Inflammatory macrophage treated with lipopolysaccharide for 1 hour (primary cell): ENCODE measurements at regions not wholly inside any gene's neighbourhood (a gene's known extent, or its start where the extent isn't known, plus 50 kb on each side); places are given as distances from the start of the nearest gene placed in this dataset.

Experiments used
- DNase-seq, 2 donors: peaks; one replicate each; pipeline ENCODE4 v3.0.0-alpha.2; 2020 to 2022

DNA sequence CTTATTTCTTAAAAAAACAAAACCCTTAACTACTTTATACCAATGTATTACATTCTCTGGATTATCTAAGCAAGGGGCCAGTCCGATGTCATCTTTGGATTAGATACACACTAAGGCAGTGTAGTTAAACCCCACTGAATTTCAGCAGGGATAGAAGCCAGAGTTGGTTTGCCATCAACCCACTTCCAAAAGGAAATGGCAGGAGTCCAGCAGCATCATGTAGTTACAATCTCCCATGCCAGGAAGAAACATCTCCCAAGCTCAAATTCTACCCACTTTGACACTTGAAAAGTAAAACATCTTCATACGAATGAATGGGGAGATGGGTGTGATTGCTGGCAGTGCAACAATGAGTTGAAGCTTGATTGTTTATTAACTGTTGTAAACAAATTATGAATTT is 203.5 kb upstream of the PLXNC1 start:
- DNase-seq: no peak

DNA sequence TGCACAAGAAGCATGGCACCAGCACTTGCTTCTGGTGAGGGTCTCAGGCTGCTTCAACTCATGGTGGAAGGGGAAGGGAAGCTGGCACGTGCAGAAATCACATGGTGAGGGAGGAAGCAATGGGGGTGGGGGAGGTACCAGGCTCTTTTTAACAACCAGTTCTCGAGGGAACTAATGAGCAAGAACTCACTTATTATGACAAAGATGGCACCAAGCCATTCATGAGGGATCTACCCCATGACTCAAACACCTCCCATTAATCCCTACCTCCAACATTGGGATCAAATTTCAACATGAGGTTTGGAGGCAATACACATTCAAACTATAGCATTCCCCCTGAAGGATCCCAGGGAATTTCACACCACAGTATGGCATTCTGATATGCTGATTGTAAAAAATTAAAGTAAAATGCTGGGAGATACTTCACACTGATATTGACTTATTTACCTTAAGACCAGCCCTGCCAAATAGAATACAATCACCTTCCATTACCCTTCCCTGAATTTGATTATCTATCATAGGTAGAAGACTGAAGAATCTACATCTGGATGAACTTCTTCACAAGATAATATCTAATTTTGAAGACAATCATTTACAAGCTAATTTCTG is 201.7 kb upstream of the PLXNC1 start:
- no peak for DNase-seq

DNA sequence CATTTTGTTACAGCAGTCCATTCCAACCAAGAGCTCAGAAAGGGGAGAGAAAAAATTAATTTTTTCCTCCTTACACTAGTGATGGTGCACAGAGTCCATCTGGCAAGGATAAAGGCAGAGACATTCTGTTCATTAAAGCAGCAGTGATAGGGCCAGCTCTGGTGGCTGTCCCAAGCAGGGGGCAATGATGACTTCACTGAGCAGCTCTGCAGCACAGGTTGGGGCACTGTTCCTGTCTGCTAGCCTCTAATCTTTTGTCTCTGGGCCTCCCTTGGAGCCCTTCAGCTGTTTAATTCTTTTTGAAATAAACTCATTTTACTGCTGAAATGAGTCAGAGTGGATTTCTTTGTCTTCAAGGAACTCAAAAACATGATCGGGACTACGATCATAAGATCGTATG is 200.9 kb upstream of the PLXNC1 start:
- no peak for DNase-seq

DNA sequence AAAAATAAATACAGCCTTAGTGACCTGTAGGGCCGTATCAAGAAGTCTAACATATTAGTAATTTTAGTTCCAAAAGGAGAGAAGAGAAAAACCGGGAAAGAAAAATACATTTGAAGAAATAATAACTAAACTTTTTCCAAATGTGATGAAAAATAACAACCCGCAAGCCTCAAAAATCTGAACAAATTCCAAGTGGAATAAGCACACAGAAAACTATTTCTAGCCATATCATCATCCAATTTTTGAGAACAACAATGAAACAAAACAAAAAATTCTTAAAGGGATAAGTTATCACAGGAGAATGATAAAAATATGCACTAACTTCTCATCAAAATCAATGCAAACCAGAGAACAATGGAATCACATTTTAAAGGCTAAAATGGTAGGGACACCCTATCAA is 198.1 kb upstream of the PLXNC1 start:
- no peak for DNase-seq

DNA sequence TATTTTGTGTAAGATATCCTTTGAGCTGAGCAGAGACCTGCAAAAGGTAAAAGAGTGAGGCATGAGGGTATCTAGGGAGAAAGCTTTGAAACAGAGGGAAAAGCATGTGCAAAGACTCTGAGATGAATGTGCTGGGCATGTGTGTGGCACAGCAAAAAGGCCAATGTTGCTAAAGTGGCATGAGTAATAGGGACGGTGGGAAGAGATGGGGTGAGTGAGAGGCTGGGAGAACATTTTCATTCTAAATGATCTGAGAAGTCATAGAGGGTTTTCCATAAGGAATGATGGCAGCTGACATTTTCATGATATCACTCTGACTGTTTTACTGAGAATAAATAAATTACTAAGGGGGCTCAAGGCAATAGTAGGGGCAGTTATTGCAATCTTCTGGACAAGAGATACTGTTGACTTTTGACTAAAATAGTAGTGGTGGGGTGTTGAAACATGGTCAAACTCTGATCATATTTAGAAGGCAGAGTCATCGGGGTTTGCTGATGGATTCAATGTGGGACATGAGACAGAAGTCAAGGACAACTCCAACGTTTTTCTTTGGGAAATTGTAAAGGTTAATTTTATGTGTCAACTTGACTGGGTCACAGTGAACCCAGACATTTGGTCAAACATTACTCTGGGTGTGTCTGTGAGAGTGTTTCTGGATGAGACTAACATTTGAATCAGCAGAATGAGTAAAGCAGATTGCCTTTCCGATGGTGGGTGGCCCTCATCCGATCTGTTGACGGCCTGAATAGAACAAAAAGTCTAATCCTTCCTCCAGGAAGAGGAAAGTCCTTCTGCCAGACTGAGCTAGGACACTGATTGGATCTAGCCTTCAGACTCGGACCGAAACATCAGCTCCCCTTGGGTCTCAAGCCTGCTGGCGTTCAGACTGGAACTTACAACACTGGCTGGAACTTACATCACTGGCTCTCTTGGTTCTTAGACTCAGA is 193.9 kb upstream of the PLXNC1 start:
- peak in 1 of 2 donors; percentile 4 for DNase-seq

DNA sequence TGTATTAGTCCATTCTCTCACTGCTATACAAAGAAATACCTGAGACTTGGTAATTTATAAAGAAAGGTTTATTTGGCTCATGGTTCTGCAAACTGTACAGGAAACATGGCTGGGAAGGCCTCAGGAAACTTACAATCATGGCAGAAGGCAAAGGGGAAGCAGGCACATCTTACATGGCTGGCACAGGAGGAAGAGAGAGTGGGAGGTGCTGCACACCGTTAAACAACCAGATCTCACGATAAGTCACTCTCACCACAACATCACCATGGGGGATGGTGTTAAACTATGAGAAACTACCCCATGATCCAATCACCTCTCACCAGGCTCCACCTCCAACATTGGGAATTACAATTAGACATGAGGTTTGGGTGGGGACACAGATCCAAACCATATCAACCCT is 191.8 kb upstream of the PLXNC1 start:
- DNase-seq: no peak

DNA sequence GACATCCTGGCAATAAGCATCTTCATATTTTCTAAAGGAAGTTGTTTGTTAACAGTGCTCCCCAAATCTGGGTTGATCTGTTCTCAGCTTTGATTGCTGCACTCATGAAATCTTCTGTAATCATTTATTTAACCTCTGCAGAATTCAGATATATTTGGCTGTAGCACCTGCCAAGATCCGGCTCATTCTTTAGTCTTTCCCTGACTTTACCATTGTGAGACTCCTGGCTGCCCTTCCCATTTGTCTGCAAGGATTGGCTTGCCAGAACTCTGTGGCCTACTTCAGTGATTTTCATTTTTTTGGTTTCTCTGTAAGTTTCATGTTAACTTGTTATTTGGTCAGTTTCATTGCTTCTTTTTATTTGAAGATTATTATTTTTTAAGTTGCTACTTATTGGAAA is 191.2 kb upstream of the PLXNC1 start:
- no peak for DNase-seq

DNA sequence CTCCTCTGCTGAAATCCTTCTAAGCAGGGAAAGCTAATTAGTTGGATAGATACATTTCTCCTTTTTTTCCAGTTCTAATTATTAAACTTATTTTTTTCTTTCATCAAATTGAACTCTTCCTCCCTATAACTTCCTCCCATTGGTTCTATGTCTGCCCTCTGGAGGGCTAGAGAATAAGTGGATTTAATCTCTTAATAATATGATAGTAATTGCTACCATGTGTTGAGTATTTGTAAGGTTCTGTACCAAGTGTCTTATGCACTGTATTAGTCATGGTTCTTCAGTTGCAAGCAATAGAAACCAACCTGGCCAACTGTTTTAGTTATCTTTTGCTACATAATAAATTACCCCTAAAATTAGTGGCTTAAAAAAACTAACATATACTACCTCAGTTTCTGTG is 190.5 kb upstream of the PLXNC1 start:
- DNase-seq: no peak

DNA sequence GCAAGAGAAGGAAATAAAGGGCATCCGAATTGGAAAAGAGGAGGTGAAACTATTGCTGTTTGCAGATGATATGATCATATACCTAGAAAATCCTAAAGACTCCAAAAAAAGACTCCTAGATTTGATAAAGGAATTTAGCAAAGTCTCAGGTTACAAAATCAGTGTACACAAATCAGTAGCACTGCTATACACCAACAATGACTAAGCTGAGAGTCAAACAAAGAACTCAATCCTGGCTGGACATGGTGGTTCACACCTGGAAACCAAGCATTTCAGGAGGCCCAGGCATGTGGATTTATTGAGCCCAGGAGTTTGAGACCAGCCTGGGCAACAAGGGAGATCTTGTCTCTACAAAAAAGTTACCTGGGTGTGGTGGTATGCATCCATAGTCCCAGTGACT is 188.7 kb upstream of the PLXNC1 start:
- DNase-seq: no peak

DNA sequence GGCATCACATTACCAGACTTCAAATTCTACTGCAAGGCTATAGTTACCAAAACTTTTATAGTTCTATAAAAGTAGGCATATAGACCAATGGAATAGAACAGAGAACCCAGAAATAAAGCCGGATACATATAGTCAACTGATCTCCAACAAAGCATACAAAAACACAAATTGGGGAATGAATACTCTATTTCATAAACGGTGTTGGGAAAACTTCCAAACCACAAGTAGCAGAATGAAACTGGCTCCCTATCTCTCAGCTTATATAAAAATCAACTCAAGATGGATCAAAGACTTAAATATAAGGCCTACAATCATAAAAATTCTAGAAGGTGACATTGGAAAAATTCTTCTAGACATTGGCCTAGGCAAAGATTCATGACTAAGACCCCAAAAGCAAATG is 187.9 kb upstream of the PLXNC1 start:
- no peak for DNase-seq

DNA sequence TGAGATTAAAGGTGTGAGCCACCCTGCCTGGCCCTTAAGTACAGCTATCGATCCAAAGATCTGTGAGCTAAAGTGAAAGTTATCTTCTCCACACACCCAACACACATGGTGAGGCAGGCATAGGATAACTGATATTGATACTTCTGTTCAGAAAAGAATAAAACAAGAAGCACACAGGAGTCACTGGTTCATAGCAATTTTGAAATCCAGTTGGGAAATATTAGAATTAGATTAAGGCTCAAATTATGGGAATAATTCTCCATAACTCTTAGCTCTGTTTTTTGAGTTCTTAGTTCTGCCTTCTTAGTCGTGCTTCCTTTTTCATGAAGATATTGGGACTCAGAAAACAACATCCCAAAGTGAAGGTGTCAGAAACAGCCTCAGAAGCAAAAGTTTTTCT is 186.0 kb upstream of the PLXNC1 start:
- no peak for DNase-seq

DNA sequence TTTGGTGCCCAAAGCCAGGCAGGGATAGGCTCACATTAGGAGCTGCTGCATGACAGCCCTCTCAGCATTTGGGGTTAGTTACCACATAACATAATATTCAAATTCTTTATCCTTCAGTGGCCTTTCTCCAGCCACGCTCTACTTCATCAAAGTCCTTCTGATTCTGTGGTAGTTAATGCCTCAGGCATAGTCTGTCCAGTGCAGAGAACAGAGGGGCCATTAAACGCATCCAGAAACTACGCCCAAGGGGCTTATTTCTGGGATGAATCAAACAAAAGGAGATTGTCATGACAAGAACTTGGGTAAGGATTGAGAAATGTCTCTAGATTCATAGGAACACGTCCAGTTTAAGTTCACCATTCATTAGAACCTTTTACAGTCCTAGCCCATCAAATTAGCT is 183.4 kb upstream of the PLXNC1 start:
- DNase-seq: no peak

DNA sequence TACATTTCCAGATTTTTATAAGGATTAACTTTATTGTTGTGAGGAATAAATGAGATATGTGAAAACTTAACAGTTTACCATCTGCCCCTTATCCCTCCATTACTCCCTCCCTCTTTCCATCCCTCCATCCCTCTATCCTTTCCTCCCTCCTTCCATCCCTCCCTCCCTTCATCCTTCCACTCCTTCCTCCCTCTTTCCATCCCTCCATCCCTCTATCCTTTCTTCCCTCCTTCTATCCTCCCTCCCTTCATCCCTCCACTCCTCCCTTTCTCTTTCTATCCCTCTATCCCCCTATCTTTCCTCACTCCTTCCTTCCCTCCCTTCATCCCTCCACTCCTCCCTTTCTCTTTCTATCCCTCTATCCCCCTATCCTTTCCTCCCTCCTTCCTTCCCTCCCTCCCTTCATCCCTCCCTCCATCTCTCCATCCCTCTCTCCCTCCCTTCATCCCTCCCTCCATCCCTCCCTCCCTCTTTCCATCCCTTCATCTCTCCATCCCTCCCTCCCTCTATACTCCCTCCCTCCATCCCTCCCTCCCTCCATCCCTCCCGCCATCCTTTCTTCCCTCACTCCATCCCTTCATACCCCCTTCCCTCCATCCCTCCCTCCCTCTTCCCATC is 181.8 kb upstream of the PLXNC1 start:
- no peak for DNase-seq

DNA sequence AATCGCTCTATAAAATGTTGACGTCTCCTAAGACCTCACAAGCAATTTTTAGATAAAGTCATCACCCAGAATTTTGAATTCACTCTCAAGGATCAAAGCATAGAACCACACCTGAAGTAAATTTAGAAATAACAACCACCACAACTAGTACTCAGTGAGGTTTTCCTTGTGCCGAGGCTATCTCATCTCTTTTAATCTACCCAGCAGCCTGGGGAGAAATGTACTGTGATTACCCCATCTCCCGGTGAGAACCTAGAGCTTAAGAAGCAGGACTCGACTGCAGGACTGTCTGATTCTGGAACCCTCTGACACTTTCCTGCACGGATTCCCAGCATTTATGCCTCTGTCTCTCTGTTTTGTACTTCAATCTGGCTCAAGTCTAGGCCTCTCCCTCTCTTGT is 180.9 kb upstream of the PLXNC1 start:
- no peak for DNase-seq

DNA sequence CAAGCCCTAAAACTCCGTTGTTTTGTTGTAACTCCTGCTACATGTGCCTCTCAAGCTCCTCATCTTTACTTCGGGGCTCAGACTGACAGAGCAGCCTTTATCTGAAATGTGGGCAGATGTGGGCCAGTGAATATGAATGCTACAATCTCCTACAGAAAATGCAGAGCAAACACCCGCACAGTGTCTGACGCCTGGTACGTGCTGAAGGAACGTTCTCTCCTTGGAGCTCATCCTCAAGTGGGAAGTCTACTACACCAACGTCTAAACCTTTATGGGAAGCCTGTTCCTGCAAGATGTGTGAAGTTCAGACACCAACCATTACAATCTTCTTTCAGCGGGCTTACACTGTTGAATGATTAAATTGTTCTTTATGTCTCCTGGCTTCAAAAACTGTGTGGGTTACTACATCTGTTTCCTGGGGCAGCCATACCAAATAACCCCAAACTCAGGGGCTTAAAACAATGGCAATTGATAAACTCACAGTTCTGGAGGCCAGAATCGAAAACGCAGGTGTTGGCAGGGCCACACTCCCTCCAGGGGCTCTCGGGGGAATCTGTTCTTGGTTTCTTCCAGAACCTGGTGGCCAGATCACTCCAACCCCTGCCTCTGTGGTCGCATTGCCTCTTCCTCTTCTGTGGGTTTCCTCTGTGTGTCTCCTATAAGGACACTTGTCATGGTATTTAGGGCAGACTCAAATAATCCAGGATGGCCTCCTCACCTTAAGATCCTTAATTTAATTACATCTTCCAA is 179.7 kb upstream of the PLXNC1 start:
- no peak for DNase-seq

DNA sequence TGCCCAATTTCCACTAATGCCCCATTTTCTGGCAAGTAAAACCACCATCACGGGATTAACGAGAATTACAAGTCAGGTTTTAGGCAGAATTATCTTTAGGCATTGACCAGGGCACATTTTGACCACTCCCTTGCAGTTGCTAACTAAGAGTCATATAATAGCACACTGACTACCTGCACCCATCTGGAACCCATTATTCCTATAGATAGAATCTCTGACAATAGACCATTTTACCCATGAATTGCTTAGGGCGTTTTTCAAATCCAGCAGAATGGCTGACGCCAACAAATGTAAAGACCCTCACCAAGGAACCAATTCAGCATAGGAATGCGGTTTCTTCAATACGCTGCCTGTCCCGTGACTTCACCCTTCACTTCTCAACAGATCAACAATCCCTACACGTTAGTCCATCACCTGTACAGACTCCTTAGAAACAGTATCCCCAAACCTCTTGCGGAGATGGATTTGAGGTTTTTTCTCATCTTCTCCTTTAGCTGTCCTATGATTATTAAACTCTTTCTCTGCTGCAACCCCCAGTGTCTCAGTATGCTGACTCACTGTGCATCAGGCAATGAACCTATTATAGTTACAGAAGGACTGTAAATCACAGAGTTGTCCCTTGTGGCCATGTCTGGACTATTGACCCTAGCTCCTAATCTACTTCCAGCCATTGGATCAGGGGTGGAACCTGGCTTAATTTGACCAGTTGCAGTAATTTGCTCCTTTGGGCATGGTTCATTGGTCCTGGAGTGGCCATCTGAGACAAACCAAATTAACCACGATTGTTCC is 177.3 kb upstream of the PLXNC1 start:
- no peak for DNase-seq

DNA sequence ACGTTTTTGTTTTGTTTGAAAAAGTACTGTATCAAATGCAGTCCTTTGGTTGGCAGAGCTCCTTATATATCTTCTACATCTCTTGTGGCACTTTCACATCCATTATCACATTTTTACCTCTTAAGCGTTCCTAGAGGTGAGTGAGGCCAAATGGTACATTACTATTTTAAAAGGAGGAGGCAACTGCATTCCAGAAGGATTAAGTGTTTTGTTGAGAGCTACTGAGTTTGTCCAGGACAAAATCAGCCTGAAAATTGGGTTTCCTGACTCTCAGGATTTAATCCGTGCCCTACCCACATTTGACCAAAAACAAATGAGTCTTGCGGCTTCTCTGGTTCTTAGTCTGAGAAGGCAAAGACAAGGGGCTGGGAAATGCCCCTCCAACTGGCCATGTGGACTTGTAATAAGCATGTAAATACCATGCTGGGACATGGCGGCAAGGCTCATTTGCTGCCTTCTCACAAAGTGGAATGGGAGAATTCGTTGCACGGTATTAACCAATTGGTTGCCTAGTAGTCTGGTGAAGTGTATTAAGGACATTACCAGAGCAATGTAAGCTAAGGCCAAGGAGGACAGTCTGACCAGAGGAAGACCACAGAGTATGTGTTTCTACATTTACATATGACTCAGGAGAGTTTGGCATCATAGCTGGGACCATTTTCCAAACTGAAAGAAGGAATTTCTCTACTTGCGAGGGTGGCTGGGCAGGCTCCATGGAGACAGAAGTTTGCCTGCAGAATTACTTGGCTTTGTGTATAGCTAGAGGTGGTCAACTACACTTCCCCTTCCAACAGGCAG is 175.8 kb upstream of the PLXNC1 start:
- no peak for DNase-seq

DNA sequence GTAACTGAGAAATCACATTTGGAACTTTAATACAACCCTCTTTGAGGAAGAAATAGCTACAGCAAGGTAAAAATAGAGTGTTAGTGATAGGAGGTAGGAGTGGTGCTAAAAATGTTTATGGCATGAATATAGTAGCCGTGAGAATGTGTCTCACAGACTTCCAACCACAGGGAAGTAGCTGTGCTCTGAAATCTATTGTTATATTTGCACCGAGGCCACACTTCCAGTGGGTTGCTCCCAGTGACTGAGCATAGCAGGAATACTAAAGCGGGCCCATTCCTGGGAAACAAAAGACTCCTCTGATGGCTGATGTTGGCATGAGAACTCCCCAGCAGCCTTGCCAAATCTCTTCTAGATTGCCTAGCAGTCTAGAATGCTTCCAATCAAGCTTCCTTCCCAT is 174.1 kb upstream of the PLXNC1 start:
- no peak for DNase-seq

DNA sequence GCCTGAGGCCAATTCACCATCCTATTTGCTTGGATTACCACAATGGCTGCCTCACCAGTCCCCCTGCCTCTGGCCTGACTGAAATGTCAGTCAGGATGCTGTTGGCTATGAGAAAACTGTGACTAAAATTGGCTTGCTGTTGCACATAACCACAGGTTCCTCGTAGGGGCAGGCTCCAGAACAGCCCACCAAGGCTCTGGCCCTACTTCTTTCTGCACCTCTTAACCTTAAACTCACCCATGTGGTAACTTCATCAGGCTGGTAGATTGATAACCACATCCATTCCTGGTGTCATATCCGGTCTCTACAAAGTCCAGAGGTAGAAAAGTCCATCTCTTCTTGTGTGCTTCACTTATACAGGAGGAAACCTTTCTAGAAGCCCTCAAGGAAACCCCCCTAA is 172.4 kb upstream of the PLXNC1 start:
- no peak for DNase-seq

DNA sequence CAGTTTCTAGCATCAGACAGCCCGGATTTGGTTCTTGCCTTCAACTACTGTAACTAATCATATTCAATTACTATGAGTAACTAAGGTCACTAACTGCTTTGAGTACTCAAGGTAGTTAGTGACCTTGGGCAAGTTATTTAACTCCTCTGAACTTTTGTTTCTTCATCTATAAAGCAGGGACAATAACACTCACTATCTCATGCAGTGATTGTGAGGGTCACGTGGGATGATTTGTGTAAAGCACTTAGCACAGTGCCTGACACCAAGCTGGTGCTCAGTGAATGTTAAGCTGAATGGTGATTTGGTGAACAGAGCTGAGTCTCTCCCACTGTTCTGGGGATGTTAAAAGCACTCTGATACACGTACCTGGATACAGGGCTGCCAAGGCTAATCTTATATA is 171.3 kb upstream of the PLXNC1 start:
- no peak for DNase-seq

DNA sequence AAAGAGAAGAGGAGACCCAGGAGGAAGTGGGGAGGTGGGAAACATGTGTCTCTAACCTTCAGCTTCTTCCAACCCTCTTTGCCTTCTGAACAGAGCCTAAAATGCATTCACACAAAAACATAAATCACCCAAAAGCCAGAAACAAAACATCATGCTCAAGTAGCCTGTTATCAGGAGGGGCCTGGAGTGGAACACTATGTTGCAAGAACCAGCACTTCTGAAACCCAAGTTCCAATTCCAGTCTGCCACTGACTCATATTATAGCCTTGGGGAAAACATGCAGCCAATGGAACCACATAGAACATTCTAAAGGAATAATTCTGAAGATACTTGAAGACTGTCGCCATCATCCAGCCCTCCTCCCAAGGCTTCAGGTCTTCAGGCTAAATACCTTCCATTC is 169.8 kb upstream of the PLXNC1 start:
- no peak for DNase-seq

DNA sequence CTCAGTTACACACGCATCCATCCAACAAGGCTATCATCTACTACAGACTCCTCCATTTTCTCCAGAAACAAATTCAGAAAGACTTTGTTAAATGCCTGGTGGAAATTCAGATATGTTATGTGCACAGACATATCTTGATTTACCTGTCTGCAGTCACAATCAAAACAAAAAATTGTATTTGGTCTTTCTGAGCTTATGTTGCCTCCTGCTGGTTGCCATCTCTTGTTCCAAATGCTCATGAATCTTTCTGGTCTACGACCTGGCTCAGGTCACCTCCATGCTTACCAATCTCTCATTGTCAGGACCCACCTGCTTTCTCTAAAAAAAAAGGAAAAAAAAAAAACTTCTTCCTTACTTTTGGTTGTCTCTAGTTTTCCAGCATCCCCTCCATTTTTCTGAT is 169.2 kb upstream of the PLXNC1 start:
- peak in 1 of 2 donors; percentile 9 for DNase-seq
